Vagina (tissue), 2 donors: ENCODE measurements at regions not wholly inside any gene's neighbourhood (a gene's known extent, or its start where the extent isn't known, plus 50 kb on each side); places are given as distances from the start of the nearest gene placed in this dataset.
A peak's percentile ranks its signal among the peaks of the same experiment; 100 is the strongest.
"Not testable (repeated sequence)": the region's sequence is repeated elsewhere in the genome, so short reads cannot be mapped to it uniquely, and the experiment has no call there.

Experiments used
- DNase-seq, 2 donors: peaks; one replicate each; pipeline ENCODE4 v3.0.0-alpha.2; 2017; ENCODE audit errors: extremely low spot score in 2 of 2
- H3K27ac ChIP-seq: fragments of 200-600 bp; sonication (generic); one replicate; pipeline ENCODE4 v1.5.1; 2019
- H3K27me3 ChIP-seq: fragments of 200-600 bp; sonication (generic); one replicate; pipeline ENCODE4 v1.5.1; 2019
- H3K36me3 ChIP-seq, 2 donors: fragments of 200-600 bp; sonication (generic); one replicate each; pipeline ENCODE4 v1.5.1; 2017 to 2019
- H3K4me1 ChIP-seq: fragments of 200-600 bp; sonication (generic); one replicate; pipeline ENCODE4 v1.5.1; 2019
- H3K4me3 ChIP-seq, 2 donors: fragments of 200-600 bp; sonication (generic); 1 replicate in 1 of 2; 2 replicates in 1 of 2; pipeline ENCODE4 v1.5.1; 2016 to 2019
- H3K9me3 ChIP-seq: fragments of 200-600 bp; sonication (generic); one replicate; pipeline ENCODE4 v1.5.1; 2019
- CTCF ChIP-seq, 3 experiments: fragments of 450-650 bp in 2 of 3; fragments of 200-600 bp in 1 of 3; sonication (generic) in 1 of 3; IDR thresholded peaks; one replicate each; pipeline ENCODE4 v1.5.1; 2017 to 2019; ENCODE audit warnings: antibody characterized with exemption in 3 of 3, mild to moderate bottlenecking in 2 of 3, moderate library complexity in 2 of 3
- POLR2A ChIP-seq, 2 donors: fragments of 450-650 bp; IDR thresholded peaks; one replicate each; pipeline ENCODE4 v1.6.1; 2017; ENCODE audit warnings: antibody characterized with exemption in 2 of 2, mild to moderate bottlenecking in 2 of 2, moderate library complexity in 2 of 2
- POLR2AphosphoS5 ChIP-seq, 2 donors: sonication (generic); formaldehyde crosslinking; IDR thresholded peaks; one replicate each; pipeline ENCODE4 v1.9.0; 2017; ENCODE audit warnings: antibody characterized with exemption in 2 of 2, mild to moderate bottlenecking in 2 of 2, low read depth in 1 of 2; ENCODE audit not compliant: insufficient read depth in 1 of 2
- intact Hi-C: fragments of 100-400 bp; cut with DNase I; formaldehyde crosslinking; loops from one replicate; pipeline ENCODE4 v1.15.1; 2023

DNA sequence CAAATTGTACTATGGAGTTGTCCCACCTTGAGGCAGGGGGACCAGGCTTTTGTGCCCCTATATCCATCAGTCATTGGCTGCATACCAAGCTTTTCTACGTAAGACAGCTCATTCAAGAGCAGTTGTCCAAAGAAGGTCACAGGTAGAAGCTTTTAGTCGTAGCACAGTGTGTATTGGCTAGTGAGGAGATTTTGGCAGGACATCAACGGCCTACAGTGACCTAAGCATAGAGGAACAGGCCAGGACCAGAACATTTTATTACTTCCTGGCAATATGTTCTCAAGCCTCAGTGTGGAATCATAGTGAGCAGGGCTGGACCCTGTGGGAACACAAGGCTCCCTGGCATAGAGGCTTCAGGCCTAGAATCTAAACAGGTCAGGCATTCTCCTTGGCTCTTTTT, 105.4 kb upstream of the ANKRD28 start:
- Histone ChIP-seq H3K27ac (peak overlapping the region; percentile 46), H3K4me1 (peaks cover 14% of the 10 kb centered on the region), H3K4me3 (no peak overlapping the region), H3K9me3 (no peaks in the 10 kb centered on the region), H3K36me3 (no peaks in the 10 kb centered on the region), H3K27me3 (no peaks in the 10 kb centered on the region)
- TF ChIP-seq POLR2AphosphoS5 (IDR thresholded peaks at IDR 0.05; ENCODE audit: insufficient read depth in 1 of 2, low read depth in 1 of 2) (peak in 1 of 2 donors; percentile 62), POLR2A (IDR thresholded peaks at IDR 0.05) (no peak)
- DNase-seq, result no peak
- intact Hi-C loops, result no loop called here

- no peak overlapping the region for H3K4me3 ChIP-seq
- H3K27me3 ChIP-seq, result no peaks in the 10 kb centered on the region
- TF ChIP-seq POLR2AphosphoS5 (IDR thresholded peaks at IDR 0.05; ENCODE audit: insufficient read depth in 1 of 2, low read depth in 1 of 2) (no peak), POLR2A (IDR thresholded peaks at IDR 0.05) (no peak), CTCF (IDR thresholded peaks at IDR 0.05) (no peak)
- no peaks in the 10 kb centered on the region for H3K36me3 ChIP-seq
- no peak for DNase-seq
- intact Hi-C loops, result no loop called here
- H3K9me3 ChIP-seq, result no peaks in the 10 kb centered on the region
- peak overlapping the region; percentile 46 for H3K27ac ChIP-seq
- peaks cover 14% of the 10 kb centered on the region for H3K4me1 ChIP-seq
These were observed 106.3 kb upstream of the ANKRD28 start for GRCh38 chr3:15903759-15904720.

- H3K27me3 ChIP-seq, result no peaks in the 10 kb centered on the region
- H3K9me3 ChIP-seq, result no peaks in the 10 kb centered on the region
- no peak overlapping the region for H3K4me3 ChIP-seq
- H3K27ac ChIP-seq, result no peak overlapping the region
- peaks cover 14% of the 10 kb centered on the region for H3K4me1 ChIP-seq
- TF ChIP-seq POLR2A (IDR thresholded peaks at IDR 0.05) (no peak), CTCF (IDR thresholded peaks at IDR 0.05) (no peak), POLR2AphosphoS5 (IDR thresholded peaks at IDR 0.05; ENCODE audit: insufficient read depth in 1 of 2, low read depth in 1 of 2) (no peak)
- intact Hi-C loops, result no loop called here
- no peaks in the 10 kb centered on the region for H3K36me3 ChIP-seq
- DNase-seq, result no peak
These were observed 107.3 kb upstream of the ANKRD28 start for GRCh38 chr3:15905041-15905440.

DNA sequence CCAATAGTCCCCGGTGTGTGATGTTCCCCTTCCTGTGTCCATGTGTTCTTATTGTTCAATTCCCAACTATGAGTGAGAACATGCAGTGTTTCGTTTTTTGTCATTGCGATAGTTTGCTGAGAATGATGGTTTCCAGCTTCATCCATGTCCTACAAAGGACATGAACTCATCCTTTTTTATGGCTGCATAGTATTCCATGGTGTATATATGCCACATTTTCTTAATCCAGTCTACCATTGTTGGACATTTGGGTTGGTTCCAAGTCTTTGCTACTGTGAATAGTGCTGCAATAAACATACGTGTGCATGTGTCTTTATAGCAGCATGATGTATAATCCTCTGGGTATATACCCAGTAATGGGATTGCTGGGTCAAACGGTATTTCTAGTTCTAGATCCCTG, 109.6 kb upstream of the ANKRD28 start:
- H3K27me3 ChIP-seq, H3K4me3 ChIP-seq, H3K27ac ChIP-seq, intact Hi-C loops, H3K9me3 ChIP-seq, H3K36me3 ChIP-seq, DNase-seq: not testable (repeated sequence)
- peaks cover 14% of the 10 kb centered on the region for H3K4me1 ChIP-seq

- H3K27me3 ChIP-seq, result no peaks in the 10 kb centered on the region
- no peak overlapping the region for H3K4me3 ChIP-seq
- no peaks in the 10 kb centered on the region for H3K4me1 ChIP-seq
- TF ChIP-seq POLR2A (IDR thresholded peaks at IDR 0.05) (no peak), POLR2AphosphoS5 (IDR thresholded peaks at IDR 0.05; ENCODE audit: insufficient read depth in 1 of 2, low read depth in 1 of 2) (no peak), CTCF (IDR thresholded peaks at IDR 0.05) (no peak)
- no peaks in the 10 kb centered on the region for H3K36me3 ChIP-seq
- no peak for DNase-seq
- no peaks in the 10 kb centered on the region for H3K9me3 ChIP-seq
- no peak overlapping the region for H3K27ac ChIP-seq
- intact Hi-C loops, result no loop called here
These were observed 121.2 kb upstream of the ANKRD28 start for GRCh38 chr3:15918988-15919387.

DNA sequence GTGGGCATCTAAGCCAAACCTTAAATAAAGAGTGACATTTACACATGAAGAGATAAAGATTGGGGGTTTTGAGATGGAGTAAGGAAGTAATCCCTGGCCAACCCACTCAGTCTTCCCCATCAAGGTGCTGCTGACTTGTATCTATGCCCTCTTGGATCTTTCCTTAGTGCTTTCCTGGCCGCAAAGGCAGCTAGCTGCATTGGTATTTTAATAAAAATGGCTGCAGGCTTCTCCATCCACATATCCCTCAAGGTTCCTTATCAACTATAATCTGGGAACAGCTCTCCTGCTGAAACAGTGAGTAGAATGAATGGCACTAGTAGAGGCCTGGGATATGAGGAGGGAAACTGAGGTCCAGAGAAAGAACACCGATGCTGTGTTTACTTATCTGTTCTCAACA, 122.2 kb upstream of the ANKRD28 start:
- no peak for TF ChIP-seq CTCF (IDR thresholded peaks at IDR 0.05)
- TF ChIP-seq POLR2A (IDR thresholded peaks at IDR 0.05), result no peak
- no peak for TF ChIP-seq POLR2AphosphoS5 (IDR thresholded peaks at IDR 0.05; ENCODE audit: insufficient read depth in 1 of 2, low read depth in 1 of 2)
- Histone ChIP-seq H3K4me1 (no peaks in the 10 kb centered on the region), H3K9me3 (no peaks in the 10 kb centered on the region), H3K27ac (no peak overlapping the region), H3K27me3 (no peaks in the 10 kb centered on the region), H3K36me3 (no peaks in the 10 kb centered on the region), H3K4me3 (no peak overlapping the region)
- DNase-seq, result no peak
- intact Hi-C loops, result no loop called here
